Activated naive CD8-positive, alpha-beta T cell treated with anti-CD3 and anti-CD28 coated beads, Interleukin-2, amount 50 U/mL, for 24 hours (primary cell): ENCODE measurements at regions not wholly inside any gene's neighbourhood (a gene's known extent, or its start where the extent isn't known, plus 50 kb on each side); places are given as distances from the start of the nearest gene placed in this dataset.

ENCODE experiments used
- ATAC-seq: fragments of 150-1000 bp; cut with Tn5 transposase; one replicate; pipeline ENCODE4 v1.10.0; 2021
- DNase-seq: peaks from one replicate; pipeline ENCODE4 v3.0.0; 2021
- H3K27ac Mint-ChIP-seq: one replicate; pipeline ENCODE4 v1.8.0; 2021; ENCODE audit warnings: mild to moderate bottlenecking, mixed read lengths
- H3K27me3 Mint-ChIP-seq: one replicate; pipeline ENCODE4 v1.8.0; 2021; ENCODE audit warnings: mixed read lengths
- H3K36me3 Mint-ChIP-seq: one replicate; pipeline ENCODE4 v1.8.0; 2021; ENCODE audit warnings: low read depth, mixed read lengths
- H3K4me1 Mint-ChIP-seq: one replicate; pipeline ENCODE4 v1.8.0; 2021; ENCODE audit warnings: mixed read lengths
- H3K4me3 Mint-ChIP-seq: one replicate; pipeline ENCODE4 v1.8.0; 2021; ENCODE audit warnings: mild to moderate bottlenecking, moderate library complexity, mixed read lengths
- H3K9me3 Mint-ChIP-seq: one replicate; pipeline ENCODE4 v1.8.0; 2021; ENCODE audit warnings: mixed read lengths

DNA sequence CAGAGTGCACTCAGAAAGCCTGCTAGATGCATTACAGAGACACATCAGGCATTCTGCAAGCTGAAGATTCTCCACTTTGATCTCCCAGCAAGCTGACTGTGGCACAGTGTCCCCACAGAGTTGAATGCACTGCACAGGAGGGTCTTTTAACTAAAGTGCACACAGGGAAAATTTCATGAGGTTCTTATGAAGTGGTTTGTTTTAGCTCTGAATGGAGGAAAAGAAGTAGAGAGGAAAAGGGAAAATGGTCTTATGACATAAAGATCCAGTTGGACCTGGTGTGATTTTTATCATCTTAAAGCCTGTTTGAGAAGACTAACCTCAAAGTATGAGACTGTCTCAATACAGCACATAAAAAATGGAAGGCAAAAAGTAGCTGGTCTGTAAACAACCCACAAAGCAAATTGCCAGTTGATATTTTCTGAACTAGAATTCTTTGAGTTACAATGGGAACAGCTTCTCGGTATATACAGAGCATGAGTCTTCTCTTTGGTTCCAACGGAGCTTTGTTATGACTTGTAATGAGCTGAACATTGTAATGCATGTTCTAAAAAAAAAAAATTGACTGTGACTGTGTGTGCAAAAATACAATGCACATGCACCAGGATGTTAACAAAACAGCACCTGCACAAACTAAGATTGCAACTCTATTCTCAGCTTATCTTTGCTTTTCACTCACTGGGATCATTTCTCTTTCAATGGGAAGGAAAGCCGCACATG is 383.0 kb upstream of the ID4 start:
- no peak overlapping the region for H3K4me3 Mint-ChIP-seq
- no peaks in the 10 kb centered on the region for H3K36me3 Mint-ChIP-seq
- DNase-seq (no peak), ATAC-seq (no peak)
- no peak overlapping the region for H3K27ac Mint-ChIP-seq
- peaks cover 5% of the 10 kb centered on the region for H3K9me3 Mint-ChIP-seq
- H3K27me3 Mint-ChIP-seq = no peaks in the 10 kb centered on the region
- no peaks in the 10 kb centered on the region for H3K4me1 Mint-ChIP-seq

DNA sequence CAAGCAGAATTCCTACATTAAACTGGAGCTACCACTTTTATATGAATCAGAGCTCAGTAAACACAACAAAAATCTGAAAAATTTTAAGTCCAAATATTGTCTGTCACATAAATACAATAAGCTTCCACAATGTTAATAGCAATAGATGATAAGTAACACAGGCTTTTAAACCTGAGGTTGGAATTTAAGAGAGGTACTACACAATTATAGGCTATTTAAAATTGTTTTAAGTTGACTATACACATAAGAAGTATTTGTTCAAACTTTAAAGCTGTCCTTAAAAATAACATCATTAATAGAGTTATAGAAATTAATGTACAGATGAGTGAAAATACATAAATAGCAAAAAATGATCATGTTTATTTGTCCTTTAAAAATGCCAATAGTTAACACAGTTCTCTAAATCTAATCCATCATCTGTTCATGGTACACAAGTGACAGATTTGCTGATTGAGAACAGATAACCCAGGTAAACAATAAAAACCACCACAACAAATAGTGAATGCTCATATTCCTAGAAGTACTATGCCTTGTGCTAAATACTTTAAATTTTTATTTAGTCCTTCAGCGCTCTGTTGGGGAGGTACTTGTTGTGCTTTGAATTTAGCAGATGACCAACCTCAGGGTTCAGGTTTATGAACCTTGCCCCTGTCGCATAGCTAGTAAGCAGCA is 382.3 kb upstream of the ID4 start:
- H3K27ac Mint-ChIP-seq = no peak overlapping the region

DNA sequence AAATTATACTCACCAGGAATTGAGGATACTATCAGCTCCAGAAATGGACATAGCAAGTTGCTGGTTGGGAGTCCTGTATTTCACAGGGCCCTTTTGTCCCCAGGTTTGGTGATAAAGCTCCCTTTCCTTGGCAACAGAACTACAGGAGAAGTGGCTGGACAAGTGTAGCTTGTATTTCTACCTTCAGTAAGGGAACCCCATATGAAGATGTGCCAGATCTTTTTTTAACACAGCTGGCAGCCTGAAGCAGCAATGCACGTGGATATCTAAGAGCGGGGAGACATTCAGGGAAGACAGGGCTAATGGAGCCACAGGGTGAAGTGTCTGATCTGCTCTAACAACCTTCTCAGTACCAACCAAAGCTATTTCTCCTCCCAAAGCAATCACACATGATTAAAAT is 373.9 kb upstream of the ID4 start:
- ATAC-seq (no peak), DNase-seq (no peak)
- no peaks in the 10 kb centered on the region for H3K36me3 Mint-ChIP-seq
- no peak overlapping the region for H3K4me3 Mint-ChIP-seq
- no peaks in the 10 kb centered on the region for H3K27me3 Mint-ChIP-seq
- H3K27ac Mint-ChIP-seq = no peak overlapping the region
- no peaks in the 10 kb centered on the region for H3K9me3 Mint-ChIP-seq
- H3K4me1 Mint-ChIP-seq = no peaks in the 10 kb centered on the region

More for the DNA sequence above, 382.3 kb upstream of the ID4 start:
- DNase-seq = no peak
- H3K4me3 Mint-ChIP-seq = no peak overlapping the region
- no peaks in the 10 kb centered on the region for H3K27me3 Mint-ChIP-seq
- no peak for ATAC-seq
- peaks cover 5% of the 10 kb centered on the region for H3K9me3 Mint-ChIP-seq
- no peaks in the 10 kb centered on the region for H3K36me3 Mint-ChIP-seq
- no peaks in the 10 kb centered on the region for H3K4me1 Mint-ChIP-seq

DNA sequence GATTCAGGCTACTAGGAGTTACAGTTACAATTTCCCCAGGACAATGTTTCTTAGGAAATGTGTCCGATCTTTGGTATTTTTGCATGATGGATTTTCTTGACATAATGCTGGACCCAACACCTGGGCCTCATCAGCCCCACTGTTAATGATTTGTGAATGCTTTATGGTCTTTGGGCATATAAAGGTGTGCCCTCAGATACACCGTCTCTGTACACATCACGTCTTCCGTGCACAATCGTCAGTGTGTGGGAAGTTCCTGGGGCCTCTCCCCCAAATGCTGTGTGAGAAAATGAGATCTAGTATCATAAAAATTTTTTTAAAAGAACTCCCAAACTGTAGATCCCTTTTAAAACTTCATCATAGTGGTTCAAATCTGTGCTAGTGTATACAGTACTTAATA is 373.2 kb upstream of the ID4 start:
- no peaks in the 10 kb centered on the region for H3K4me1 Mint-ChIP-seq
- H3K27me3 Mint-ChIP-seq = no peaks in the 10 kb centered on the region
- ATAC-seq (no peak), DNase-seq (no peak)
- H3K27ac Mint-ChIP-seq = no peak overlapping the region
- H3K9me3 Mint-ChIP-seq = peaks cover 5% of the 10 kb centered on the region
- no peaks in the 10 kb centered on the region for H3K36me3 Mint-ChIP-seq
- no peak overlapping the region for H3K4me3 Mint-ChIP-seq

DNA sequence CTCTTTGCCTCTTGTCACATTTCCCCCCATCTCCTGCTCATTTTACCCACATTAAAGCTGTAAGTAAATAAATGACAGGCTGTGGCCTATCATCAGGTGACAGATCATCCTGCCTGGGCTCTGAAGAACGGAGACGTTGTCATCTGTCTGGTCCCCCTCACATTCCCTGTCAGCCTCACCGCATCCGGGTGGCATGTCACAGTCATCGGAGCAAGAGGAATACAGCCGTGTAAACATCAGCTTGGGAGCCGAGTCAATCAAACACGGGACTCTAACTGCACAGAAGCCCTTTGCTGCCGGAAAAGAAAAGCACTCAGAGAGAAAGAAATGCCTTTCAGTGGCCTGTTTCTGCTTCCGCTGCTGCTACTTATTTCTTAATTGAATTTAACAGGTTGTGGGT is 371.9 kb upstream of the ID4 start:
- Mint-ChIP-seq H3K4me3 (no peak overlapping the region), H3K27me3 (no peaks in the 10 kb centered on the region), H3K4me1 (no peaks in the 10 kb centered on the region), H3K27ac (no peak overlapping the region), H3K9me3 (peaks cover 5% of the 10 kb centered on the region), H3K36me3 (no peaks in the 10 kb centered on the region)
- ATAC-seq (no peak), DNase-seq (no peak)

DNA sequence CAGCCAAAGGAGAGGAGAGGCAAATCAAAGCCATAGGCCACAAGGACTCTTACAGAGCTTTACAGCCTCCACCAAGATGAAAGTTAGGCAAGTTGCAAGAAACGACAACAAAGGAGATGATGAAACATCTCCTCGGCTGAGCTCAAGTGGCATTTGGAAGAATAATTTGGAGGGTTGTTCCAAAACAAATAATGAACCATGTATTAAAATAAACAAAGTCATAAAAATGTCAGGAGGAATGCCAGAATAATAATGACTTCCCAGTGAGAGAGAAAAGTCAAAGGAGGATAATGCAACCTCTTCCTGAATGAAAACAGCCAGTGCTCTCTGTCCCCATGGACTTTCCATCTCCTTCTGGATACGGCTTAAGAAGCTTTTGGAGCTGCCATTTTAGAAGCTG is 371.4 kb upstream of the ID4 start:
- no peak for ATAC-seq
- no peaks in the 10 kb centered on the region for H3K36me3 Mint-ChIP-seq
- H3K27me3 Mint-ChIP-seq = no peaks in the 10 kb centered on the region
- H3K4me1 Mint-ChIP-seq = no peaks in the 10 kb centered on the region
- H3K4me3 Mint-ChIP-seq = no peak overlapping the region
- H3K9me3 Mint-ChIP-seq = peaks cover 5% of the 10 kb centered on the region
- H3K27ac Mint-ChIP-seq = no peak overlapping the region
- DNase-seq = no peak

DNA sequence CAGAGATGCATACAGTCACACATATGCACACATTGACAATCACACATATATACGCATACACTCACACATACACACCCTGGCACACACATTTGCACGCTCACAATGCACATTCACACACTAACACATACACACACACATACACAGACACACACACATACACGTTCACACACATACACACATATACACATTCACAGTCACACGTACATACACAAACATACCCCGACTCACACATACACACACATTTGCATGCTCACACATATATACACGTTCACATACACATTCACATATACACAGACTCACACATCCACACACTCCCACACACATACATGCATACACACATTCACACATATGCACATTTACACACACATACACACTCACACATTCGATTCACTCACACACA is 366.8 kb upstream of the ID4 start:
- Mint-ChIP-seq H3K27ac (no peak overlapping the region), H3K4me1 (no peaks in the 10 kb centered on the region), H3K9me3 (peaks cover 15% of the 10 kb centered on the region), H3K36me3 (no peaks in the 10 kb centered on the region), H3K4me3 (no peak overlapping the region), H3K27me3 (no peaks in the 10 kb centered on the region)
- no peak for DNase-seq
- no peak for ATAC-seq

DNA sequence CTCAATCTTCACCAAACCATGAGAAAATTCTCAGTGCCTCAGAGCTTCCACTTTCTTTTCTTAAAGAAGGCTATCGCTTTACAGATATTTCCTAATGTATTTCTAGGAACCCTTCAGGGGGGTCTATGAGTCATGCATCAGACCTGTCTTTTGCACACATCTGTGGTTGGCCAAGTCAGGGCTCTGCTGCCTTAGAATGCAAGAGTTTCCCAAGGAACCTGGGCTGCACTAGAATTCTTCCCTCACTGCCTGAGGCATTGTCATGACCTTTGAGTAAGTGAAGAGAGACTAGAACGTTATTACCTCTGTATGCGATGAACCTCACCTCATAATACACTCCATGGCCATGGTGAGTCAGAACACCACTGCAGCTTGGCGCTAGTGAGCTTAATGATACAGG is 365.0 kb upstream of the ID4 start:
- ATAC-seq = no peak
- Mint-ChIP-seq H3K36me3 (no peaks in the 10 kb centered on the region), H3K4me1 (no peaks in the 10 kb centered on the region), H3K9me3 (peaks cover 15% of the 10 kb centered on the region), H3K27me3 (no peaks in the 10 kb centered on the region), H3K4me3 (no peak overlapping the region), H3K27ac (no peak overlapping the region)
- no peak for DNase-seq

DNA sequence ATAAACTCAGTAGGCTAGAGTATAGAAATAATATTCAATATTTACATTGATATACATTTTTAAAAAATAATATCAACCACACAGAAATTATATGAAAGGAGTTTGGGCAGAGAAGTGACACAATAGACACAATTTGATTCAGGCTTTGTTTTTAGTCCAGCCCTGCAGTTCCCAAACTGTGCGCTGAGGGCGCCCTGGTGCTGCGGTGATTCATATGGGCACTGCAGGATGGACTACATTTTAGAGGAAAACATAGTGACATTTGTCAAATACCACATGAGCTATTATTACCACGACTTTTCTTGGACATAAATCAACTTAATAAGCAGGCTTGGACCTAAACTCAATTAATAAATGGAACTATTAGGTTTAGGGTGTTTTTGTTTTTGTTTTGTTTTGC is 364.3 kb upstream of the ID4 start:
- no peaks in the 10 kb centered on the region for H3K27me3 Mint-ChIP-seq
- no peak overlapping the region for H3K27ac Mint-ChIP-seq
- H3K4me3 Mint-ChIP-seq = no peak overlapping the region
- ATAC-seq = no peak
- no peaks in the 10 kb centered on the region for H3K36me3 Mint-ChIP-seq
- H3K4me1 Mint-ChIP-seq = no peaks in the 10 kb centered on the region
- peaks cover 15% of the 10 kb centered on the region for H3K9me3 Mint-ChIP-seq
- no peak for DNase-seq

DNA sequence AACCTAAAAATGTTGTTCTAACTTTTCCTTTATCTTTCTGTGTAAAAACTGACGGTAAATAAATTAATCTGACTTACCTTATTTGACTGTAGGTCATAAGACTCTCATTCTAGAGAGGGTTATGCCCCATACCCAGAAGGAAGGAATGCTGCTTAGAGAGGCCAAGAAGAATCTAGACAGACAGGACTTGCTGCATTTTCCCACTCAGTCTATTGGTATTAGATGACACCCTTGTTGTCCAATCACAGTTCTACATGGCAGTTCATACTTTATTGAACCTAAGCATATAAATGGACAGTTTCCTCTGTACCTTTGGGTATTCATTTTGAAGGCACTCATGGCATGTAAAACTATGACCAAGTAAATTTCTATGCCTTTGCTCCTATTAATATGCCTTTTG is 359.6 kb upstream of the ID4 start:
- Mint-ChIP-seq H3K9me3 (peaks cover 11% of the 10 kb centered on the region), H3K36me3 (no peaks in the 10 kb centered on the region), H3K27me3 (no peaks in the 10 kb centered on the region), H3K27ac (no peak overlapping the region), H3K4me3 (no peak overlapping the region), H3K4me1 (no peaks in the 10 kb centered on the region)
- DNase-seq (no peak), ATAC-seq (no peak)

DNA sequence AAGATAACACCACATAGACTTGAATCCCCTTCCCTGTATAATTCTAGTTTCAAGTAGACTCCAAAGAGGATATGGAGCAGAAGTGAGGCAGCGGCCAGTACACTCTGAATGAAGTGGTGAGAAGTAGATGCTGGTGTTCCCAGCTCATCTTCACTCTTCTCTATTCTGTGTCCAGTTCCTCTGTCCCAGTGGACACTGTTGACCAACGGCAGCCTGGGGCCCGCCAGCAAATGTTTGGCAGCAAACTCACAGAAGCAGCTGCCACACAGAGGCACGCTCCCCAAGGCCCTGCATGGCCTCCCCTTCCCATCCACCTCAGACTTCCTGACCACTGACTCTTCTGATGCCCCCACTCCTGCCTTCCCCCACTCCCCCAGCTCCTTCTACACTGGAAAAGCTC is 358.9 kb upstream of the ID4 start:
- no peak overlapping the region for H3K4me3 Mint-ChIP-seq
- H3K36me3 Mint-ChIP-seq = no peaks in the 10 kb centered on the region
- no peaks in the 10 kb centered on the region for H3K27me3 Mint-ChIP-seq
- no peak for ATAC-seq
- no peak overlapping the region for H3K27ac Mint-ChIP-seq
- H3K9me3 Mint-ChIP-seq = peaks cover 10% of the 10 kb centered on the region
- no peak for DNase-seq
- H3K4me1 Mint-ChIP-seq = no peaks in the 10 kb centered on the region

DNA sequence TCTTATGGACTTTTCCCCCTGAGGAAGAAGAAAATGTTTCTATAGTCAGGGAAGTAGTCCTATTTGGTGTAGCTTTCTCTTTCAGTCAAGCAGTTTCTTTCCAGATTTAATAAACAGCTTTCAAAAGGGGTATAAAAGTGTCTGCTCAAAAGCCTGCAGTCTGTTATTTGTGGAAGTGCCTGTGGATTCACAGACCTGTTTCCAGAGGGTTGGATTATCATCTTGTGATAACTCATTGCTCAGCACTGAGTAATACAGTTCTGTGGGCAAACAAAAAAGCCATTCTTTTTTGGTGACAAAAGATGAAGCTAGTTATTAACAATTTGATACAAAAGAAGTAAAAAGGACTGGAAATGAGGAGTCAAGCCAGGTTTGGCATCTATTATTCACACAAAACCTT is 358.2 kb upstream of the ID4 start:
- DNase-seq = no peak
- no peak overlapping the region for H3K4me3 Mint-ChIP-seq
- H3K4me1 Mint-ChIP-seq = no peaks in the 10 kb centered on the region
- no peaks in the 10 kb centered on the region for H3K36me3 Mint-ChIP-seq
- H3K9me3 Mint-ChIP-seq = peaks cover 6% of the 10 kb centered on the region
- H3K27me3 Mint-ChIP-seq = no peaks in the 10 kb centered on the region
- no peak overlapping the region for H3K27ac Mint-ChIP-seq
- no peak for ATAC-seq

DNA sequence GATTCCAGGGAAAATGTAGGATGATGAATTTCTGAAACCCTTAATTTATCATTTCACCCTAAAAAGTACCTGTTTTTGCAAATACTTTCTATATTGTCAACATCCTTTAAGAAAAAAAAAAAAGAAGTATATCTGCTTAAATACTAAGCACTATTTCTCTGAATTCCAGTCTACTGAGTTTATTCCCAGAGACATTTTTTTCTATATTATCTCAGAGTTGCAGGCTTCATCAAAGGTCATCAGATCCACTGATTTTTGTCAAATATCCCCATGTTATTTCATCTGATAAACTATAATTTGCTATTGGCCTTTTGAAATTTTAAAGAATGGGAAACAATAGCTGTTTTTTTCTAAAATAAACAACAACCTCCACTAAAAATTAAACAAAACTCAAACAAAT is 357.6 kb upstream of the ID4 start:
- DNase-seq = no peak
- H3K9me3 Mint-ChIP-seq = peaks cover 8% of the 10 kb centered on the region
- H3K4me1 Mint-ChIP-seq = no peaks in the 10 kb centered on the region
- H3K27ac Mint-ChIP-seq = no peak overlapping the region
- no peaks in the 10 kb centered on the region for H3K36me3 Mint-ChIP-seq
- H3K4me3 Mint-ChIP-seq = no peak overlapping the region
- ATAC-seq = no peak
- no peaks in the 10 kb centered on the region for H3K27me3 Mint-ChIP-seq

DNA sequence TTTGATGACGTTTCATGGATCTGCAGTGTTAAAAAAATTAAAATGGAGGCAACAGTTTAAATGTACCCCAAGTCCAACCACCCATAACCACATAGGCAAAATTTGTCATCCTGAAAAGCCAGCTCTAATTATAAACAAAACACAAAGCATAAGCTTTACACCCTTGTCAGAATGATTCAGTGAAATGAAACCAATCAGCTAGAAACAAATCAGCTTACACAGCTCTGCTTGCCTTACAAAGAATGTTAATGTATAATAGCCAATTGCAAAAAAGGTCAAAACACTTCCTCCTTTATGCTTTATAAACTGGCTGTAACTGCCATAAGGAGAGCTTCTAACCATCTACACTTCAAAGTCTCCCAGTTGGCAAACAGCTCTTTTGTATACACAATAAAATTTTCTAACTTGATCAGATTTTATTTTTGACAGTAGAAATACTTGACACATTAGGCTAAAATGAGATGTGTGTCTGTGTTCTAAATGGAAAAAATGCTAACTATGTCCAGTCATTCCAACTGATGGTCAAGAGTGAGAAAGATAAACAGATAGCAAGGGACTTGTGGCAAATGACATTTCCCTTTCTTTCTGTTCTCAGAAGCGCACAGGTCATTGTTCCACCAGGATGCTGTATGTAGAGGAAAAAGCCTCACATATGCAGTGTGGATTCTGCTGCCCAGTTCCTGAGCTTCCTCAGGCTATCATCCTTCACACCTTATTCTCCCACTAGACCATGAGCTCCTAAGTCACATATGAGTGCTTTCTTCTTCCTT is 344.3 kb upstream of the ID4 start:
- Mint-ChIP-seq H3K27me3 (no peaks in the 10 kb centered on the region), H3K36me3 (no peaks in the 10 kb centered on the region), H3K27ac (no peak overlapping the region), H3K4me1 (no peaks in the 10 kb centered on the region), H3K9me3 (peaks cover 11% of the 10 kb centered on the region), H3K4me3 (no peak overlapping the region)
- DNase-seq (no peak), ATAC-seq (no peak)

DNA sequence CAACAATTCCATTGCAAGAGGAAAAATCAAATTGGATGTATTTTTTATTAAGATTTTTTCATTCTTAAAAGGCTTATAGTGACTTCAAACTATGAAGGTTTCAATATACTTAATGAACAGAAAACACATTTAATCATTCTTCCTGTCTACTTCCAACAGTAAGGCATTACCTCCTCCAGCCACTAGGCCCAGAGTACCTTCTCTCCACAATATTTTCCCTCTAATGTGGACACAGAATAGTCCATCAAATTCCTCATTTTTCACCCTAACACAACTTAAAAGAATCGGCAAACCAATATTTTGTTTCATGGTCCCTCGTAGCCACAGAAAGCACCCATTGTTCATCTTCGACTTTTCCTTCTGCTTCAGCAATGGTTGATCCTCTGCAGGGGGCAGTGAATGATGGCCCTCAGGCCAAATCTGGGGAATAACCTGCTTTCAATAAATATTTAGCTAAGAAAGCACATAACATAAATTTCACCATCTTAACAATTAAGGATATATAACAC is 335.4 kb upstream of the ID4 start:
- no peaks in the 10 kb centered on the region for H3K36me3 Mint-ChIP-seq
- no peak for DNase-seq
- no peak for ATAC-seq
- peaks cover 36% of the 10 kb centered on the region for H3K9me3 Mint-ChIP-seq
- H3K27ac Mint-ChIP-seq = no peak overlapping the region
- H3K4me3 Mint-ChIP-seq = no peak overlapping the region
- no peaks in the 10 kb centered on the region for H3K4me1 Mint-ChIP-seq
- no peaks in the 10 kb centered on the region for H3K27me3 Mint-ChIP-seq
